ENCODE measurements at regions not wholly inside any gene's neighbourhood (a gene's known extent, or its start where the extent isn't known, plus 50 kb on each side); places are given as distances from the start of the nearest gene placed in this dataset.

DNA sequence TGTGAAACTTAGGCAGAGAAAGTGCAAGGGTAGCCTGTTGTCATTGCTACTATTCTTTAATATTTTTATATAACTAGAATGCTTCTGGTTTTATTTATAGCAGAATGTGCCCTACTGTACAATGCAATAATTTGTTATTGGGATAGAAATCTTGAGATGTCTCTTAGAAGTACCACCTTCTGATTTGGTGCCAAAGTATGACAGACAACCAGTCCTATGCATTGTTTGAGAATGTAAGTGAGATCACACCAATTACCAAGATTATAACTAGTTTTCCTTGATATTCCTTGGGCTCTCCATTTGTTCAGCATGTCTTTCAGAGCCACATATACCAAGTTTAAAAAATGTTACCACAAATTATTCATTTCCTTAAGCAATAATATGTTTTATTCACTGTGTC lies 399.7 kb downstream of the CPS1 start:
- Mint-ChIP-seq H3K36me3 (ENCODE audit: low read depth) (no peaks in the 10 kb centered on the region), H3K27me3 (ENCODE audit: insufficient read depth, low read depth, poor library complexity) (no peaks in the 10 kb centered on the region), H3K9me3 (no peaks in the 10 kb centered on the region), H3K4me3 (no peak overlapping the region), H3K4me1 (no peaks in the 10 kb centered on the region), H3K27ac (no peak overlapping the region)
- Histone ChIP-seq H2AFZ (no peak overlapping the region), H3K27ac (ENCODE audit: low read depth) (no peak overlapping the region), H4K20me1 (replicated peaks; ENCODE audit: insufficient read depth) (no peaks in the 10 kb centered on the region), H3F3A (replicated peaks; ENCODE audit: low read depth) (no peaks in the 10 kb centered on the region), H3K36me3 (ENCODE audit: insufficient read depth) (no peaks in the 10 kb centered on the region), H3K79me2 (replicated peaks; ENCODE audit: insufficient read depth) (no peaks in the 10 kb centered on the region), H3K4me1 (ENCODE audit: insufficient read depth) (no peaks in the 10 kb centered on the region), H3K27me3 (ENCODE audit: insufficient read depth) (no peaks in the 10 kb centered on the region), H3K9me2 (ENCODE audit: insufficient read depth) (no peaks in the 10 kb centered on the region), H3K4me3 (no peak overlapping the region), H3K4me2 (no peak overlapping the region)
- no peak for ATAC-seq
- no peak for DNase-seq (ENCODE audit: low spot score)
- TF ChIP-seq STAT1 (IDR thresholded peaks at IDR 0.05; ENCODE audit: unreplicated experiment) (no peak), ZNF114 (CRISPR knock-in tag; IDR thresholded peaks at IDR 0.05) (no peak), CREB1 (CRISPR knock-in tag; IDR thresholded peaks at IDR 0.05; ENCODE audit: low read depth) (no peak), EZH2phosphoT487 (IDR thresholded peaks at IDR 0.05; ENCODE audit: unreplicated experiment) (no peak), POLR2AphosphoS5 (IDR thresholded peaks at IDR 0.05; ENCODE audit: low read depth) (no peak), ZNF331 (CRISPR knock-in tag; IDR thresholded peaks at IDR 0.05; ENCODE audit: low read depth) (no peak), EZH2 (IDR thresholded peaks at IDR 0.05; ENCODE audit: low read depth, unreplicated experiment) (no peak), NANOG (IDR thresholded peaks at IDR 0.05; ENCODE audit: borderline replicate concordance) (no peak), JUNB (IDR thresholded peaks at IDR 0.05; ENCODE audit: unreplicated experiment) (no peak)
- TF ChIP-seq, protein P1, sequence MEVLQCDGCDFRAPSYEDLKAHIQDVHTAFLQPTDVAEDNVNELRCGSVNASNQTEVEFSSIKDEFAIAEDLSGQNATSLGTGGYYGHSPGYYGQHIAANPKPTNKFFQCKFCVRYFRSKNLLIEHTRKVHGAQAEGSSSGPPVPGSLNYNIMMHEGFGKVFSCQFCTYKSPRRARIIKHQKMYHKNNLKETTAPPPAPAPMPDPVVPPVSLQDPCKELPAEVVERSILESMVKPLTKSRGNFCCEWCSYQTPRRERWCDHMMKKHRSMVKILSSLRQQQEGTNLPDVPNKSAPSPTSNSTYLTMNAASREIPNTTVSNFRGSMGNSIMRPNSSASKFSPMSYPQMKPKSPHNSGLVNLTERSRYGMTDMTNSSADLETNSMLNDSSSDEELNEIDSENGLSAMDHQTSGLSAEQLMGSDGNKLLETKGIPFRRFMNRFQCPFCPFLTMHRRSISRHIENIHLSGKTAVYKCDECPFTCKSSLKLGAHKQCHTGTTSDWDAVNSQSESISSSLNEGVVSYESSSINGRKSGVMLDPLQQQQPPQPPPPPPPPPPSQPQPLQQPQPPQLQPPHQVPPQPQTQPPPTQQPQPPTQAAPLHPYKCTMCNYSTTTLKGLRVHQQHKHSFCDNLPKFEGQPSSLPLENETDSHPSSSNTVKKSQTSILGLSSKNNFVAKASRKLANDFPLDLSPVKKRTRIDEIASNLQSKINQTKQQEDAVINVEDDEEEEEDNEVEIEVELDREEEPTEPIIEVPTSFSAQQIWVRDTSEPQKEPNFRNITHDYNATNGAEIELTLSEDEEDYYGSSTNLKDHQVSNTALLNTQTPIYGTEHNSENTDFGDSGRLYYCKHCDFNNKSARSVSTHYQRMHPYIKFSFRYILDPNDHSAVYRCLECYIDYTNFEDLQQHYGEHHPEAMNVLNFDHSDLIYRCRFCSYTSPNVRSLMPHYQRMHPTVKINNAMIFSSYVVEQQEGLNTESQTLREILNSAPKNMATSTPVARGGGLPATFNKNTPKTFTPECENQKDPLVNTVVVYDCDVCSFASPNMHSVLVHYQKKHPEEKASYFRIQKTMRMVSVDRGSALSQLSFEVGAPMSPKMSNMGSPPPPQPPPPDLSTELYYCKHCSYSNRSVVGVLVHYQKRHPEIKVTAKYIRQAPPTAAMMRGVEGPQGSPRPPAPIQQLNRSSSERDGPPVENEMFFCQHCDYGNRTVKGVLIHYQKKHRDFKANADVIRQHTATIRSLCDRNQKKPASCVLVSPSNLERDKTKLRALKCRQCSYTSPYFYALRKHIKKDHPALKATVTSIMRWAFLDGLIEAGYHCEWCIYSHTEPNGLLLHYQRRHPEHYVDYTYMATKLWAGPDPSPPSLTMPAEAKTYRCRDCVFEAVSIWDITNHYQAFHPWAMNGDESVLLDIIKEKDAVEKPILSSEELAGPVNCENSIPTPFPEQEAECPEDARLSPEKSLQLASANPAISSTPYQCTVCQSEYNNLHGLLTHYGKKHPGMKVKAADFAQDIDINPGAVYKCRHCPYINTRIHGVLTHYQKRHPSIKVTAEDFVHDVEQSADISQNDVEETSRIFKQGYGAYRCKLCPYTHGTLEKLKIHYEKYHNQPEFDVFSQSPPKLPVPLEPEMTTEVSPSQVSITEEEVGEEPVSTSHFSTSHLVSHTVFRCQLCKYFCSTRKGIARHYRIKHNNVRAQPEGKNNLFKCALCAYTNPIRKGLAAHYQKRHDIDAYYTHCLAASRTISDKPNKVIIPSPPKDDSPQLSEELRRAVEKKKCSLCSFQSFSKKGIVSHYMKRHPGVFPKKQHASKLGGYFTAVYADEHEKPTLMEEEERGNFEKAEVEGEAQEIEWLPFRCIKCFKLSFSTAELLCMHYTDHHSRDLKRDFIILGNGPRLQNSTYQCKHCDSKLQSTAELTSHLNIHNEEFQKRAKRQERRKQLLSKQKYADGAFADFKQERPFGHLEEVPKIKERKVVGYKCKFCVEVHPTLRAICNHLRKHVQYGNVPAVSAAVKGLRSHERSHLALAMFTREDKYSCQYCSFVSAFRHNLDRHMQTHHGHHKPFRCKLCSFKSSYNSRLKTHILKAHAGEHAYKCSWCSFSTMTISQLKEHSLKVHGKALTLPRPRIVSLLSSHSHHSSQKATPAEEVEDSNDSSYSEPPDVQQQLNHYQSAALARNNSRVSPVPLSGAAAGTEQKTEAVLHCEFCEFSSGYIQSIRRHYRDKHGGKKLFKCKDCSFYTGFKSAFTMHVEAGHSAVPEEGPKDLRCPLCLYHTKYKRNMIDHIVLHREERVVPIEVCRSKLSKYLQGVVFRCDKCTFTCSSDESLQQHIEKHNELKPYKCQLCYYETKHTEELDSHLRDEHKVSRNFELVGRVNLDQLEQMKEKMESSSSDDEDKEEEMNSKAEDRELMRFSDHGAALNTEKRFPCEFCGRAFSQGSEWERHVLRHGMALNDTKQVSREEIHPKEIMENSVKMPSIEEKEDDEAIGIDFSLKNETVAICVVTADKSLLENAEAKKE (CRISPR knock-in tag; IDR thresholded peaks at IDR 0.05): no peak
- TF ChIP-seq, protein P2, sequence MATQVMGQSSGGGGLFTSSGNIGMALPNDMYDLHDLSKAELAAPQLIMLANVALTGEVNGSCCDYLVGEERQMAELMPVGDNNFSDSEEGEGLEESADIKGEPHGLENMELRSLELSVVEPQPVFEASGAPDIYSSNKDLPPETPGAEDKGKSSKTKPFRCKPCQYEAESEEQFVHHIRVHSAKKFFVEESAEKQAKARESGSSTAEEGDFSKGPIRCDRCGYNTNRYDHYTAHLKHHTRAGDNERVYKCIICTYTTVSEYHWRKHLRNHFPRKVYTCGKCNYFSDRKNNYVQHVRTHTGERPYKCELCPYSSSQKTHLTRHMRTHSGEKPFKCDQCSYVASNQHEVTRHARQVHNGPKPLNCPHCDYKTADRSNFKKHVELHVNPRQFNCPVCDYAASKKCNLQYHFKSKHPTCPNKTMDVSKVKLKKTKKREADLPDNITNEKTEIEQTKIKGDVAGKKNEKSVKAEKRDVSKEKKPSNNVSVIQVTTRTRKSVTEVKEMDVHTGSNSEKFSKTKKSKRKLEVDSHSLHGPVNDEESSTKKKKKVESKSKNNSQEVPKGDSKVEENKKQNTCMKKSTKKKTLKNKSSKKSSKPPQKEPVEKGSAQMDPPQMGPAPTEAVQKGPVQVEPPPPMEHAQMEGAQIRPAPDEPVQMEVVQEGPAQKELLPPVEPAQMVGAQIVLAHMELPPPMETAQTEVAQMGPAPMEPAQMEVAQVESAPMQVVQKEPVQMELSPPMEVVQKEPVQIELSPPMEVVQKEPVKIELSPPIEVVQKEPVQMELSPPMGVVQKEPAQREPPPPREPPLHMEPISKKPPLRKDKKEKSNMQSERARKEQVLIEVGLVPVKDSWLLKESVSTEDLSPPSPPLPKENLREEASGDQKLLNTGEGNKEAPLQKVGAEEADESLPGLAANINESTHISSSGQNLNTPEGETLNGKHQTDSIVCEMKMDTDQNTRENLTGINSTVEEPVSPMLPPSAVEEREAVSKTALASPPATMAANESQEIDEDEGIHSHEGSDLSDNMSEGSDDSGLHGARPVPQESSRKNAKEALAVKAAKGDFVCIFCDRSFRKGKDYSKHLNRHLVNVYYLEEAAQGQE (IDR thresholded peaks at IDR 0.05; ENCODE audit: unreplicated experiment): no peak
- TF ChIP-seq, protein P3, sequence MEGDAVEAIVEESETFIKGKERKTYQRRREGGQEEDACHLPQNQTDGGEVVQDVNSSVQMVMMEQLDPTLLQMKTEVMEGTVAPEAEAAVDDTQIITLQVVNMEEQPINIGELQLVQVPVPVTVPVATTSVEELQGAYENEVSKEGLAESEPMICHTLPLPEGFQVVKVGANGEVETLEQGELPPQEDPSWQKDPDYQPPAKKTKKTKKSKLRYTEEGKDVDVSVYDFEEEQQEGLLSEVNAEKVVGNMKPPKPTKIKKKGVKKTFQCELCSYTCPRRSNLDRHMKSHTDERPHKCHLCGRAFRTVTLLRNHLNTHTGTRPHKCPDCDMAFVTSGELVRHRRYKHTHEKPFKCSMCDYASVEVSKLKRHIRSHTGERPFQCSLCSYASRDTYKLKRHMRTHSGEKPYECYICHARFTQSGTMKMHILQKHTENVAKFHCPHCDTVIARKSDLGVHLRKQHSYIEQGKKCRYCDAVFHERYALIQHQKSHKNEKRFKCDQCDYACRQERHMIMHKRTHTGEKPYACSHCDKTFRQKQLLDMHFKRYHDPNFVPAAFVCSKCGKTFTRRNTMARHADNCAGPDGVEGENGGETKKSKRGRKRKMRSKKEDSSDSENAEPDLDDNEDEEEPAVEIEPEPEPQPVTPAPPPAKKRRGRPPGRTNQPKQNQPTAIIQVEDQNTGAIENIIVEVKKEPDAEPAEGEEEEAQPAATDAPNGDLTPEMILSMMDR (conservative IDR thresholded peaks at IDR 0.05; ENCODE audit: low read depth in 2 of 2): no peak
- TF ChIP-seq, protein P4, sequence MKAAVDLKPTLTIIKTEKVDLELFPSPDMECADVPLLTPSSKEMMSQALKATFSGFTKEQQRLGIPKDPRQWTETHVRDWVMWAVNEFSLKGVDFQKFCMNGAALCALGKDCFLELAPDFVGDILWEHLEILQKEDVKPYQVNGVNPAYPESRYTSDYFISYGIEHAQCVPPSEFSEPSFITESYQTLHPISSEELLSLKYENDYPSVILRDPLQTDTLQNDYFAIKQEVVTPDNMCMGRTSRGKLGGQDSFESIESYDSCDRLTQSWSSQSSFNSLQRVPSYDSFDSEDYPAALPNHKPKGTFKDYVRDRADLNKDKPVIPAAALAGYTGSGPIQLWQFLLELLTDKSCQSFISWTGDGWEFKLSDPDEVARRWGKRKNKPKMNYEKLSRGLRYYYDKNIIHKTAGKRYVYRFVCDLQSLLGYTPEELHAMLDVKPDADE (IDR thresholded peaks at IDR 0.05): no peak

All from GM23338 (cell line).